Astrocyte (in vitro differentiated cells and primary cell): ENCODE measurements at regions not wholly inside any gene's neighbourhood (a gene's known extent, or its start where the extent isn't known, plus 50 kb on each side); places are given as distances from the start of the nearest gene placed in this dataset.

ENCODE experiments used
- CTCF ChIP-seq: IDR thresholded peaks from 2 replicates; pipeline ENCODE4 v1.5.1; 2011; ENCODE audit warnings: low read depth, mild to moderate bottlenecking, inconsistent platforms, low read length, moderate library complexity; ENCODE audit not compliant: insufficient read depth
- EZH2 ChIP-seq: IDR thresholded peaks from 2 replicates; pipeline ENCODE4 v1.6.1; 2012; ENCODE audit warnings: mild to moderate bottlenecking, low read length, inconsistent platforms; ENCODE audit not compliant: insufficient read depth

- TF ChIP-seq CTCF, result no peak
- TF ChIP-seq EZH2, result no peak
Observed at GRCh38 chr1:102099916-102100315, 103.2 kb upstream of the OLFM3 start.
